HFFc6 (cell line): ENCODE measurements at regions not wholly inside any gene's neighbourhood (a gene's known extent, or its start where the extent isn't known, plus 50 kb on each side); places are given as distances from the start of the nearest gene placed in this dataset.
A peak's percentile ranks its signal among the peaks of the same experiment; 100 is the strongest.

Experiments used
- DNase-seq: peaks from one replicate; pipeline ENCODE4 v3.0.0-alpha.2; 2018
- H3K27ac Mint-ChIP-seq: 2 replicates; pipeline ENCODE4 v1.8.0; 2020; ENCODE audit warnings: mild to moderate bottlenecking, mixed read lengths
- H3K27me3 Mint-ChIP-seq: 2 replicates; pipeline ENCODE4 v1.8.0; 2021; ENCODE audit warnings: mild to moderate bottlenecking, moderate library complexity, mixed read lengths; ENCODE audit not compliant: insufficient read depth
- H3K36me3 Mint-ChIP-seq: 2 replicates; pipeline ENCODE4 v1.8.0; 2021; ENCODE audit warnings: low read depth, mixed read lengths
- H3K4me1 Mint-ChIP-seq: 2 replicates; pipeline ENCODE4 v1.8.0; 2020; ENCODE audit warnings: low read depth, mixed read lengths
- H3K4me3 Mint-ChIP-seq: 2 replicates; pipeline ENCODE4 v1.8.0; 2020; ENCODE audit warnings: mild to moderate bottlenecking, moderate library complexity, mixed read lengths
- H3K9me3 Mint-ChIP-seq: 2 replicates; pipeline ENCODE4 v1.8.0; 2020; ENCODE audit warnings: mild to moderate bottlenecking, mixed read lengths
- CTCF ChIP-seq: fragments of 200-600 bp; sonication (generic); IDR thresholded peaks from 2 replicates; pipeline ENCODE4 v1.5.0; 2021; ENCODE audit warnings: antibody characterized with exemption, mild to moderate bottlenecking

GRCh38 chr1:227378871-227379554, 60.7 kb upstream of the CDC42BPA start:
- peaks cover 3% of the 10 kb centered on the region for H3K27me3 Mint-ChIP-seq
- no peaks in the 10 kb centered on the region for H3K36me3 Mint-ChIP-seq
- no peak for DNase-seq
- H3K9me3 Mint-ChIP-seq: no peaks in the 10 kb centered on the region
- H3K4me1 Mint-ChIP-seq: peaks cover 10% of the 10 kb centered on the region
- H3K4me3 Mint-ChIP-seq: no peak overlapping the region
- H3K27ac Mint-ChIP-seq: no peak overlapping the region
- no peak for TF ChIP-seq CTCF

DNA sequence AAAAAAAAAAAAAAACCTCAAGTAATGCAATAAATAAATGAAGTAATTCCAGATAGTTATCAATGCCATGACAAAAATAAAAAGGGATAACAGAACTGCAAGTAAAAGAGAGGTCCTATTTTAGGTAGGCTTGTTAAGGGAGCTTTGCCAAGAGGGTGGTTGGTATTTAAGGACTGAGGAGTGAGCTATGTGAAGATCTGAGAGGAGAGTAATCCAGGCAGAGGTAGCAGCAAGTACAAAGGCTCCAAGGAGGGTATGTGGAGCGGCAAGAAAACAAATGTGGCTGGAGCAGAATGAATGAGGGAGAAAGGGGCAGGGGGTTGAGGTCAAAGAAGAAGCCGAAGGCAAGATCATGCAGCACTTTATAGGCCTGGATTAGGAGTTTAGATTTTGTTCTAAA, 59.9 kb upstream of the CDC42BPA start:
- DNase-seq: no peak
- Mint-ChIP-seq H3K27me3 (peaks cover 3% of the 10 kb centered on the region), H3K4me1 (peaks cover 10% of the 10 kb centered on the region), H3K36me3 (no peaks in the 10 kb centered on the region), H3K4me3 (no peak overlapping the region), H3K9me3 (no peaks in the 10 kb centered on the region), H3K27ac (no peak overlapping the region)
- TF ChIP-seq CTCF: no peak

DNA sequence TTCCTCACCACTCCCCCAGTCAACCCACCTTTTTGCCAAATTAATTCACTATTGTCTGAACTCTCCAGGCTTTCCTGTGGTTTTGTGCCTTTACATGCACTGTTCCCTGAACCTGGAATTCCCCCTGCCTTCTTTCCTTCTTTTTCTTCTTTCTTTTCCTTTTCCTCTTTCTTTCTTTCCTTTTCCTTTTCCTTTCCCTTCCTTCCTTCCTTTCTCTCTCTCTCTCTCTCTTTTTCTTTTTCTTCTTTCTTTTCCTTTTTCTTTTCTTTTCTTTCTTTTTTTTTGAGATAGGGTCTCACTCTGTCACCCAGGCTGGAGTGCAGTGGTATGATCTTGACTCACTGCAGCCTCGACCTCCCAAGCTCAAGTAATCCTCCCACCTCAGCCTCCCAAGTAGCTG, 56.6 kb upstream of the CDC42BPA start:
- no peak for DNase-seq
- H3K9me3 Mint-ChIP-seq: no peaks in the 10 kb centered on the region
- H3K27me3 Mint-ChIP-seq: no peaks in the 10 kb centered on the region; the same call in 1 of the 2 replicates
- H3K36me3 Mint-ChIP-seq: no peaks in the 10 kb centered on the region
- peaks cover 38% of the 10 kb centered on the region for H3K4me1 Mint-ChIP-seq
- no peak overlapping the region for H3K4me3 Mint-ChIP-seq
- no peak overlapping the region for H3K27ac Mint-ChIP-seq
- no peak for TF ChIP-seq CTCF

DNA sequence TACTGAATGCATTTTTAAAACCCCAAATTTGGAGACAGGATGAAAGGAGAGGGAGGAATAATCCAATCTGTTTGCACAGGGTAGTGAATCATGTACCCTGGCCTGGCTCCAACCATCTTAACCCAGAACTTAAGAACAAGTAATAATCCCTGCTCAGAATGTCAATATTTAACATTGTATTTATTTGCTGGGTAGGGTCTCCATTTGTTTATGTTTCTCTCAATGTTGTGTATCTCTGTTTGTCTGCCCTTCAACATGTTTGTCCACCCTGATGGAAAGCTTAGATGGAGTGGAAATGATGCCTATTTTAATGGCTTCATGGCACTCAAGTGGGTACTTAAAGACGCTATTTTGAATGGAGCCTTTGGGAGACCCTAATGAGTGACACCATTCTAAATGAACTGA, 54.4 kb upstream of the CDC42BPA start:
- TF ChIP-seq CTCF: no peak
- Mint-ChIP-seq H3K27ac (no peak overlapping the region), H3K36me3 (no peaks in the 10 kb centered on the region), H3K4me3 (no peak overlapping the region), H3K9me3 (no peaks in the 10 kb centered on the region), H3K27me3 (no peaks in the 10 kb centered on the region; the same call in 1 of the 2 replicates), H3K4me1 (peaks cover 28% of the 10 kb centered on the region)
- DNase-seq: peak; percentile 11

DNA sequence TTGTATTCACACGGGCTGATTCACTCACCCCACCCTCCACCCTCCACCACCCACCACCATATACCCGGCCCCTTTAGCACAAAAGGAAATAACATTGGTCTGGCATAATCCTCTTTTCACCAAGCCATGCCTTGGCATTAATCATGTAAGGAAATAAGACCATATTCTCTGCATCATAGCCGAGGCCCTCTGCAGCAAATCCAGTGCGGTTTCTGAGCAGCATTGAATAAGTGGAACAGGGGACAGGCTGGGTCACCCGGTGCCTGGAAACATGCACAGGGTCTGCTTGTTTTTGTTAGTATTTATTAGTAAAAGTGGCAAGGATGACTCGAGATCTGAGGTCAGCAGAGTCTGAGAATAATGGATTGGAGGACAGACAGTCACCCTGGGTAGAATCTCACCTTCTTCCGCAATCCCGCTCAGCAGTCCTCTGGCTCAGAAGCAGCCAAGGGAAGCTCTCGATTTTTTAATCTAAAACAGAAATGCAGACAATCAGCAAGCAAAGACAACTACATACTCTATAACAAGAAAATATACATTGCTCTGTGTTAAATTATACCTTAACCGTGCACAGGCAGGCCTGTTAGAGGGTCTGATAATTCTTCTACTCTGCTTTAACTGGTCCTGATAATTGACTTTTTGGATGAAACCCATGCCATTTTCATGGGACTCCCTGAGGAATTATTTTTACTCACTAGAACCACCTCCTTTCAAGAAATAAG, 52.4 kb upstream of the CDC42BPA start:
- Mint-ChIP-seq H3K36me3 (no peaks in the 10 kb centered on the region), H3K4me1 (peaks cover 28% of the 10 kb centered on the region), H3K27me3 (no peaks in the 10 kb centered on the region; the same call in 1 of the 2 replicates), H3K9me3 (no peaks in the 10 kb centered on the region), H3K4me3 (no peak overlapping the region), H3K27ac (no peak overlapping the region)
- TF ChIP-seq CTCF: no peak
- DNase-seq: no peak
